ENCODE measurements at regions not wholly inside any gene's neighbourhood (a gene's known extent, or its start where the extent isn't known, plus 50 kb on each side); places are given as distances from the start of the nearest gene placed in this dataset.

- no peak for TF ChIP-seq CTCF (IDR thresholded peaks at IDR 0.05)
- TF ChIP-seq POLR2A (IDR thresholded peaks at IDR 0.05) = no peak
Measured at GRCh38 chr11:42299780-42300179, 840.3 kb upstream of the LRRC4C start.

All from Peyer's patch (tissue), 4 donors.